ENCODE measurements at regions not wholly inside any gene's neighbourhood (a gene's known extent, or its start where the extent isn't known, plus 50 kb on each side); places are given as distances from the start of the nearest gene placed in this dataset.

DNA sequence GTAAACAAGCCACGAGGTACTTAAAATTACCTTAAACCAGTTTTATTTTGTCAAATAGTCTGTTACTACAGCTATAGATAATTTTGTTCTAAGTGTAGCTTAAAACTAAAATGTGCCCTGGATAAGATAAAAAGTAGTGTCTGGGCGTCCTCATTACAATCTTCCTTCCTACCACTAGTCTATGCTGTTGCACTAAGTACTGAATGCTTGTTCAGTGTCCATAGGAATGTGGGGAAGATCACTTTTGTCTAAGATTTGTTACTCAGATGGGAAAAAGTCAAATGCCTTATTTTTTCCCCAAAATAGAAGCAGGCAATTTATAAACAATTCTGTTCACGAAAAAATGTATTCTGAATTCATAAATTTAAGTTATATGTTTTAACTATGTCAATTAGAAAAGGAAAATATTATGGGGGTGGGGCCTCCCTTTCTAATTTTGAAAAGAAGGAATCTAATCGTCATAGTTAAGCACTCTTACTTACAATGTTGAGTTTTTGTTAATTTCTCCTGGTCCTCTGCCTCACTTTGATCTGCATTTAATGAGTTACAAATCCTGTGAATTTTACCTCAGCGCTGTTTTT lies 140.4 kb upstream of the VRK2 start:
- no peaks in the 10 kb centered on the region for H3K36me3 ChIP-seq
- Mint-ChIP-seq H3K9me3 (no peaks in the 10 kb centered on the region), H3K4me1 (peaks cover 7% of the 10 kb centered on the region), H3K27ac (no peak overlapping the region), H3K4me3 (no peak overlapping the region), H3K36me3 (no peaks in the 10 kb centered on the region), H3K27me3 (ENCODE audit: insufficient read depth, low read depth) (no peaks in the 10 kb centered on the region)
- peaks cover 5% of the 10 kb centered on the region for H3K4me1 ChIP-seq
- H3K27ac ChIP-seq = no peak overlapping the region
- no peaks in the 10 kb centered on the region for H4K20me1 ChIP-seq (ENCODE audit: low read depth)
- H3K9ac ChIP-seq = no peak overlapping the region
- TF ChIP-seq, protein P1, sequence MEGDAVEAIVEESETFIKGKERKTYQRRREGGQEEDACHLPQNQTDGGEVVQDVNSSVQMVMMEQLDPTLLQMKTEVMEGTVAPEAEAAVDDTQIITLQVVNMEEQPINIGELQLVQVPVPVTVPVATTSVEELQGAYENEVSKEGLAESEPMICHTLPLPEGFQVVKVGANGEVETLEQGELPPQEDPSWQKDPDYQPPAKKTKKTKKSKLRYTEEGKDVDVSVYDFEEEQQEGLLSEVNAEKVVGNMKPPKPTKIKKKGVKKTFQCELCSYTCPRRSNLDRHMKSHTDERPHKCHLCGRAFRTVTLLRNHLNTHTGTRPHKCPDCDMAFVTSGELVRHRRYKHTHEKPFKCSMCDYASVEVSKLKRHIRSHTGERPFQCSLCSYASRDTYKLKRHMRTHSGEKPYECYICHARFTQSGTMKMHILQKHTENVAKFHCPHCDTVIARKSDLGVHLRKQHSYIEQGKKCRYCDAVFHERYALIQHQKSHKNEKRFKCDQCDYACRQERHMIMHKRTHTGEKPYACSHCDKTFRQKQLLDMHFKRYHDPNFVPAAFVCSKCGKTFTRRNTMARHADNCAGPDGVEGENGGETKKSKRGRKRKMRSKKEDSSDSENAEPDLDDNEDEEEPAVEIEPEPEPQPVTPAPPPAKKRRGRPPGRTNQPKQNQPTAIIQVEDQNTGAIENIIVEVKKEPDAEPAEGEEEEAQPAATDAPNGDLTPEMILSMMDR (IDR thresholded peaks at IDR 0.05) = peak; percentile 87
- TF ChIP-seq EZH2 (IDR thresholded peaks at IDR 0.05) (no peak), EZH2phosphoT487 (IDR thresholded peaks at IDR 0.05) (no peak)
- DNase-seq (ENCODE audit: low spot score) = peak; percentile 71
- H3F3A ChIP-seq (ENCODE audit: low read depth) = no peaks in the 10 kb centered on the region
- H3K27me3 ChIP-seq = no peaks in the 10 kb centered on the region
- H2AFZ ChIP-seq (replicated peaks) = no peak overlapping the region
- no peak overlapping the region for H3K4me2 ChIP-seq
- H3K79me2 ChIP-seq (ENCODE audit: low read depth) = no peaks in the 10 kb centered on the region
- H3K9me3 ChIP-seq (ENCODE audit: low read depth) = no peaks in the 10 kb centered on the region
- H3K4me3 ChIP-seq = no peak overlapping the region

DNA sequence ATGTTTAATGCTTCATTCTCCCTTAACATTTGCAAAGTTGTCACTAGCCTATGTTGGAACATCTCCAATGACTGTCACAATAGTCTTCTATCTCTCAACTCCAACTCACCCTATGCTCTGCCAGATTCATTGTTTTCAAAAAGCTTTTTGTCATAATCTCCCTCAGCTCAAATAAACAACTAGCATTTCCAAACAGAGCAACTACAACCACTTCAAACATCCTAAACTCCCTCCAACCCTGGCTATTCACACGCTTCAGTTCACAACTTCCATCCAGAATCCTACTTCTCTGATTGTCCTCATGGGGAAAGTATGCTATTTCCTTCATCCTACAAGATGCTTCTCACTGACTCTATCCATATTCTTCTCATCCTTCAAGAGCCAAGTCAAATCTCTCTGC lies 139.2 kb upstream of the VRK2 start:
- DNase-seq (ENCODE audit: low spot score) = no peak
- Mint-ChIP-seq H3K27ac (no peak overlapping the region), H3K9me3 (no peaks in the 10 kb centered on the region), H3K4me3 (no peak overlapping the region), H3K36me3 (no peaks in the 10 kb centered on the region), H3K27me3 (ENCODE audit: insufficient read depth, low read depth) (no peaks in the 10 kb centered on the region), H3K4me1 (peaks cover 7% of the 10 kb centered on the region)
- H3K27me3 ChIP-seq = no peaks in the 10 kb centered on the region
- H3K4me3 ChIP-seq = no peak overlapping the region
- no peak overlapping the region for H3K9ac ChIP-seq
- H3K4me1 ChIP-seq = peaks cover 8% of the 10 kb centered on the region
- no peaks in the 10 kb centered on the region for H3K36me3 ChIP-seq
- no peaks in the 10 kb centered on the region for H3K79me2 ChIP-seq (ENCODE audit: low read depth)
- no peaks in the 10 kb centered on the region for H4K20me1 ChIP-seq (ENCODE audit: low read depth)
- no peak for TF ChIP-seq EZH2 (IDR thresholded peaks at IDR 0.05)
- no peak for TF ChIP-seq EZH2phosphoT487 (IDR thresholded peaks at IDR 0.05)
- TF ChIP-seq, protein P1 (IDR thresholded peaks at IDR 0.05) = no peak
- no peaks in the 10 kb centered on the region for H3F3A ChIP-seq (ENCODE audit: low read depth)
- no peak overlapping the region for H3K27ac ChIP-seq
- H3K4me2 ChIP-seq = no peak overlapping the region
- H3K9me3 ChIP-seq (ENCODE audit: low read depth) = no peaks in the 10 kb centered on the region
- H2AFZ ChIP-seq (replicated peaks) = no peak overlapping the region

DNA sequence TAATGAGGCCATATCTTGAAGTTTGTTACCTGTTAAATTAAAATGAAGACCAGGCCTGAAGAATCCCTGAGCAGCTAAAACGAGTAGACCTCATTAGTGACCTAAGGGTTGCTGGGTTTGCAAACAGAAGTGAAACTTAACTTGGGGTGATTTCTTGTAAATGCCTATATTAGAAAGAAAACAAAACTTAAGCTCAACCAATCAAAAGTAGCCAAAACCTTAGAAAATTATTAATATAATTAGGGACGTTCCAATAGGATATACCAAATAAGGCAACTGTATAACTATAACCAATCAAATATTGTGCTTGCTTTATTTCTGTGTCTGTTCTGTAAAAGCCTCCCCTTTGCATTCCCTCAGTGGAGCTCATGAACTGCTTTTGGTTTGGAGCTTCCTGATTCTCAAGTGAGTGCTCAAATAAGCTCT lies 137.9 kb upstream of the VRK2 start:
- H3K4me1 ChIP-seq = peaks cover 8% of the 10 kb centered on the region
- no peaks in the 10 kb centered on the region for H4K20me1 ChIP-seq (ENCODE audit: low read depth)
- no peak overlapping the region for H2AFZ ChIP-seq (replicated peaks)
- H3K4me2 ChIP-seq = no peak overlapping the region
- H3K36me3 ChIP-seq = no peaks in the 10 kb centered on the region
- H3K27me3 ChIP-seq = no peaks in the 10 kb centered on the region
- no peak overlapping the region for H3K9ac ChIP-seq
- H3K4me1 Mint-ChIP-seq = peaks cover 7% of the 10 kb centered on the region
- no peak overlapping the region for H3K4me3 ChIP-seq
- no peak overlapping the region for H3K27ac Mint-ChIP-seq
- no peaks in the 10 kb centered on the region for H3K36me3 Mint-ChIP-seq
- H3K27me3 Mint-ChIP-seq (ENCODE audit: insufficient read depth, low read depth) = no peaks in the 10 kb centered on the region
- H3K9me3 ChIP-seq (ENCODE audit: low read depth) = no peaks in the 10 kb centered on the region
- no peak overlapping the region for H3K4me3 Mint-ChIP-seq
- H3K79me2 ChIP-seq (ENCODE audit: low read depth) = no peaks in the 10 kb centered on the region
- H3K9me3 Mint-ChIP-seq = no peaks in the 10 kb centered on the region
- no peak for DNase-seq (ENCODE audit: low spot score)
- no peaks in the 10 kb centered on the region for H3F3A ChIP-seq (ENCODE audit: low read depth)
- no peak for TF ChIP-seq EZH2 (IDR thresholded peaks at IDR 0.05)
- TF ChIP-seq EZH2phosphoT487 (IDR thresholded peaks at IDR 0.05) = no peak
- TF ChIP-seq, protein P1 (IDR thresholded peaks at IDR 0.05) = no peak
- no peak overlapping the region for H3K27ac ChIP-seq
